ENCODE measurements at regions not wholly inside any gene's neighbourhood (a gene's known extent, or its start where the extent isn't known, plus 50 kb on each side); places are given as distances from the start of the nearest gene placed in this dataset.

DNA sequence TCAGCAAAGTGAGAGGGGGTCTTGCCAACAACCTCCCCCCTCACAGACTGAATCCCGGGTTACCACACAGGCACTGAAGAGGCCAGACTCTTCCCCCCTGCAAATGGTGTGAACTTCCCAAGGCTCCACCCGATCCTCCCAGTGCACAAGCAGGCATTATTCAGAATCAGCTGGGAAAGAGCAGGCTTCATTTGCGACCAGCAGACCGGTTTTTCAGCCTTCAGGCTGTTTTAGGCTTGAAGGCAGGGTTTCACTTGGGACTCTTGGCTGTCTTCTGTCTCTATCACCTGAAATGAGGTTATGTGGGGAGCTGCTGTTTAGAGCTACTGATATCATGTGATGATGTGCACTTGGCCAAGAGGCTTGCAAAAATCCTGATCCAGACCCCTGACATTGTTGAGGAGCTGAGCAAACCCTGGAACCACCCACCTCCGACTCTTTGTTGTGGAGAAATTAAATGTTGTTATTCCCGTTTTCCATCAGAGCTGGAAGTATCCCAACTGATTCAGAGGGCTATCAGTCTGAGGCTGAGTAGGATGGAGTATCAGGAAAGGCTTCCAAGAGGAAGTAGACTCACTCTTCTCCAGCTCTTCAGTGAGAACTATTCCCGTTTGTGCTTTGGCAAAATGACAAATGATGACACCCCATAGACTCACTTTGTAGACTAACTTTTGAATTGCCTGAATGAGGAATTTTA is 63.3 kb upstream of the ZFR start:
- TF ChIP-seq RFX5 (IDR thresholded peaks at IDR 0.05; ENCODE audit: borderline replicate concordance, low read depth, low read length) (no peak), TCF12 (IDR thresholded peaks at IDR 0.05; ENCODE audit: low read depth, low read length) (no peak), SIX5 (IDR thresholded peaks at IDR 0.05; ENCODE audit: low read depth, low read length) (no peak), GTF2F1 (IDR thresholded peaks at IDR 0.05; ENCODE audit: borderline replicate concordance, low read depth, low read length) (no peak), TAF7 (optimal IDR thresholded peaks at IDR 0.05; ENCODE audit: borderline replicate concordance, low read depth, low read length) (no peak)
- no peak overlapping the region for H2AFZ ChIP-seq (ENCODE audit: low read length)
- no peak overlapping the region for H2AK5ac ChIP-seq (ENCODE audit: low read depth, low read length)
- no peak overlapping the region for H3K4ac ChIP-seq (replicated peaks; ENCODE audit: insufficient read length, low read depth, low read length)
- H2BK5ac ChIP-seq (ENCODE audit: low read depth, low read length), result no peak overlapping the region
- peaks cover 7 to 18% (median 10%) of the 10 kb centered on the region in 4 experiments for H3K4me1 ChIP-seq (replicated peaks in 1 of 4; ENCODE audit: control insufficient read depth in 3 of 4, insufficient read depth in 4 of 4, low read length in 3 of 4)
- no peak overlapping the region for H3K4me3 ChIP-seq (ENCODE audit: extremely low read depth in 1 of 4, insufficient read depth in 2 of 4, low read depth in 3 of 4, low read length in 4 of 4)
- no peak overlapping the region for H2BK120ac ChIP-seq (replicated peaks; ENCODE audit: low read depth, low read length)
- DNase-seq (ENCODE audit: low read depth in 1 of 2, low spot score in 2 of 2) (no peak), FAIRE-seq (no peak)
- H4K8ac ChIP-seq (ENCODE audit: extremely low read depth, insufficient read depth, low read length), result no peak overlapping the region
- no peak overlapping the region for H3K23ac ChIP-seq (ENCODE audit: insufficient read length)
- H2BK15ac ChIP-seq (ENCODE audit: low read length), result no peak overlapping the region
- H4K91ac ChIP-seq (replicated peaks; ENCODE audit: insufficient read length, low read length), result no peak overlapping the region
- H3K4me2 ChIP-seq (ENCODE audit: insufficient read depth in 1 of 2, low read depth in 2 of 2, low read length in 2 of 2), result no peak overlapping the region
- H4K5ac ChIP-seq (ENCODE audit: insufficient read length, low read depth, low read length), result no peak overlapping the region
- ChIA-PET CTCF (ENCODE audit: partially characterized antibody) (interaction anchor here (0.7 to 2.4 kb wide), 2 partner anchors 17 to 18 kb away, joined by 3 to 9 read pairs; no protein-coding TSS in a partner anchor), POLR2A (ENCODE audit: partially characterized antibody) (interaction anchor here (1.0 kb wide), 1 partner anchor 34 kb away, joined by 4 read pairs; no protein-coding TSS in a partner anchor)
- no peaks in the 10 kb centered on the region for H3K23me2 ChIP-seq (ENCODE audit: low read depth, low read length)
- H2BK12ac ChIP-seq (ENCODE audit: low read depth, low read length), result no peak overlapping the region
- no peaks in the 10 kb centered on the region for H3K79me1 ChIP-seq (ENCODE audit: low read depth, low read length)
- no peak overlapping the region for H3K9ac ChIP-seq (replicated peaks in 1 of 4; ENCODE audit: extremely low read depth in 1 of 4, low read depth in 3 of 4, low read length in 3 of 4)
- no peak overlapping the region for H3K14ac ChIP-seq (ENCODE audit: insufficient read length)
- H3K27ac ChIP-seq (ENCODE audit: low read depth, low read length), result no peak overlapping the region
- 74% methylated on average over 7 of the region's 7 CpGs; no CpG with 5 or more reads in 1 of the 2 experiments for WGBS, 2 experiments (ENCODE audit: extremely low coverage in 1 of 2, insufficient coverage in 1 of 2, insufficient read length in 1 of 2, insufficient replicate concordance in 2 of 2, low coverage in 1 of 2, low lambda C conversion rate in 2 of 2, missing lambda C conversion rate in 1 of 2)
- no peaks in the 10 kb centered on the region for H3K36me3 ChIP-seq (ENCODE audit: control insufficient read depth in 2 of 4, insufficient read depth in 4 of 4, low read length in 3 of 4)
- H2BK20ac ChIP-seq (ENCODE audit: low read length), result no peak overlapping the region
- H3K27me3 ChIP-seq (replicated peaks in 1 of 4; ENCODE audit: control insufficient read depth in 3 of 4, extremely low read depth in 1 of 4, insufficient read depth in 3 of 4, low read length in 3 of 4), result peaks cover 0 to 12% (median 6%) of the 10 kb centered on the region in 4 experiments; a peak in 4 of 7 replicates
- no peak overlapping the region for H3K56ac ChIP-seq (replicated peaks; ENCODE audit: insufficient read length, low read depth, low read length)
- no peaks in the 10 kb centered on the region for H3K79me2 ChIP-seq (ENCODE audit: control insufficient read depth in 1 of 2, insufficient read depth in 2 of 2, low read length in 2 of 2)
- H3K18ac ChIP-seq (ENCODE audit: extremely low read depth, low read length), result no peak overlapping the region
- H4K20me1 ChIP-seq (replicated peaks in 1 of 2; ENCODE audit: control insufficient read depth in 1 of 2, insufficient read depth in 2 of 2, low read length in 2 of 2), result no peaks in the 10 kb centered on the region
- no peaks in the 10 kb centered on the region for H3K9me3 ChIP-seq (ENCODE audit: insufficient read depth in 2 of 2, low read depth in 1 of 2, low read length in 1 of 2)
